Tibial artery (tissue), 4 donors: ENCODE measurements at regions not wholly inside any gene's neighbourhood (a gene's known extent, or its start where the extent isn't known, plus 50 kb on each side); places are given as distances from the start of the nearest gene placed in this dataset.
"Not testable (repeated sequence)": the region's sequence is repeated elsewhere in the genome, so short reads cannot be mapped to it uniquely, and the experiment has no call there.

Source experiments
- DNase-seq, 2 donors: peaks; one replicate each; pipeline ENCODE4 v3.0.0-alpha.2; 2019
- H3K27ac ChIP-seq, 2 donors: fragments of 200-600 bp; sonication (generic) in 1 of 2; 1 replicate in 1 of 2; 2 replicates in 1 of 2; pipeline ENCODE4 v1.5.1; 2018 to 2019; ENCODE audit warnings: mild to moderate bottlenecking in 1 of 2
- H3K27me3 ChIP-seq, 2 donors: fragments of 200-600 bp; sonication (generic) in 1 of 2; one replicate each; pipeline versions ENCODE4 v1.5.1 to v1.6.0; 2016 to 2019
- H3K36me3 ChIP-seq, 3 donors: fragments of 200-600 bp; sonication (generic) in 2 of 3; one replicate each; pipeline ENCODE4 v1.5.1; 2016 to 2019; ENCODE audit warnings: mild to moderate bottlenecking in 2 of 3
- H3K4me1 ChIP-seq, 4 donors: fragments of 200-600 bp; sonication (generic) in 2 of 4; 1 replicate in 3 of 4; 2 replicates in 1 of 4; pipeline ENCODE4 v1.5.1; 2016 to 2019
- H3K4me3 ChIP-seq, 2 donors: fragments of 200-600 bp; sonication (generic) in 1 of 2; 1 replicate in 1 of 2; 2 replicates in 1 of 2; pipeline ENCODE4 v1.5.1; 2018 to 2019; ENCODE audit warnings: mild to moderate bottlenecking in 2 of 2
- H3K9me3 ChIP-seq, 3 donors: fragments of 200-600 bp; sonication (generic) in 1 of 3; one replicate each; pipeline ENCODE4 v1.5.1; 2016 to 2019
- intact Hi-C: fragments of 100-400 bp; cut with DNase I; formaldehyde crosslinking; loops from one replicate; pipeline ENCODE4 v1.15.0; 2023; ENCODE audit warnings: low total_unique reads
- TF ChIP-seq, protein P1 (sequence below), 2 experiments: fragments of 200-600 bp in 1 of 2; fragments of 450-650 bp in 1 of 2; IDR thresholded peaks; one replicate each; pipeline ENCODE4 v1.5.1; 2017 to 2019; ENCODE audit warnings: antibody characterized with exemption in 2 of 2, mild to moderate bottlenecking in 1 of 2, moderate library complexity in 1 of 2

DNA sequence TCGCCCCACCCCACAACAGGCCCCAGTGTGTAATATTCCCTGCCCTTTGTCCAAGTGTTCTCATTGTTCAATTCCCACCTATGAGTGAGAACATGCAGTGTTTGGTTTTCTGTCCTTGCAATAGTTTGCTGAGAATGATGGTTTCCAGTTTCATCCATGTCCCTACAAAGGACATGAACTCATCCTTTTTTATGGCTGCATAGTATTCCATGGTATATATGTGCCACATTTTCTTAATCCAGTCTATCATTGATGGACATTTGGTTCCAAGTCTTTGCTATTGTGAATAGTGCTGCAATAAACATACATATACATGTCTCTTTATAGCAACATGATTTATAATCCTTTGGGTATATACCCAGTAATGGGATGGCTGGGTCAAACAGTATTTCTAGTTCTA, 132.7 kb downstream of the SNX10 start:
- H3K4me3 ChIP-seq, DNase-seq, H3K9me3 ChIP-seq, H3K27ac ChIP-seq, H3K27me3 ChIP-seq, H3K36me3 ChIP-seq, H3K4me1 ChIP-seq, intact Hi-C loops: not testable (repeated sequence)

DNA sequence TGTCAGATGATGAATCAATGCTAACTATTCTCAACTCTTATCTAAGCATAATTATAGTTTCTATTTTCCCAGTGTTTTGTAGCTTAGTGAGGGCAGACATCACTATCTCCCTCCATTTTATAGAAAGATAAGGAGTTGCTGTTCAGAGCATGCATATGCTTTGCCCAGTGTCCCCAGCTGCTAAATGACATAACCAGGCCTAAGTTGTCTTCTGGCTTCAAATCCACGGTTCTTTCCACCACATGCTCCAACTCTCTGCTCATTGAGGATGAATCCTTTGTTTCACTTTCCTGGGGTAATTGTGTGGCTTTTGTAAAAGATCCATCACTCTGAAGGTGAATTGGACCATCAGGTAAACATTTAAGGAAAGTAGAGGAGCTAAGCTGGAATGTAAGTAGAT, 134.0 kb downstream of the SNX10 start:
- DNase-seq, result no peak

DNA sequence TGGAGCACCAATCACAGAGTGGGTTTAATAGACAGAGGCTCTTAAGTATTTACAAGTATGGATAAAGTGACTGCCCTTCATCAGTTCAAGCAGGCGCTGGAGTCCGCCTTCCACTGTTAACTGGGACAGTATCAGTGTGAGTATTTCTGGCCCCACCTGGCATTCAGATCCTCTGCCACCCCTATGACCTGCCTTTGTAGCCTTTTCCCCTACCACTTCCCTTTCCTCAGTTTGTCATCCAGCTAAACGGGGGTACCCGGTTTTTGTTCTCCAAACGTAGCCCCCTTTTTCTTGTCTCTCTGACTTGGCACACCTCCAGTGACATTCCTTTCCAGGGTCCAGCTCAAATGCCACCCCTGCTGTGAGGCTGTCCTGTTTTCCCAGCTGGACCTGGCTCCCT, 134.4 kb downstream of the SNX10 start:
- DNase-seq, result no peak
- no peak overlapping the region for H3K27ac ChIP-seq
- TF ChIP-seq, protein P1, sequence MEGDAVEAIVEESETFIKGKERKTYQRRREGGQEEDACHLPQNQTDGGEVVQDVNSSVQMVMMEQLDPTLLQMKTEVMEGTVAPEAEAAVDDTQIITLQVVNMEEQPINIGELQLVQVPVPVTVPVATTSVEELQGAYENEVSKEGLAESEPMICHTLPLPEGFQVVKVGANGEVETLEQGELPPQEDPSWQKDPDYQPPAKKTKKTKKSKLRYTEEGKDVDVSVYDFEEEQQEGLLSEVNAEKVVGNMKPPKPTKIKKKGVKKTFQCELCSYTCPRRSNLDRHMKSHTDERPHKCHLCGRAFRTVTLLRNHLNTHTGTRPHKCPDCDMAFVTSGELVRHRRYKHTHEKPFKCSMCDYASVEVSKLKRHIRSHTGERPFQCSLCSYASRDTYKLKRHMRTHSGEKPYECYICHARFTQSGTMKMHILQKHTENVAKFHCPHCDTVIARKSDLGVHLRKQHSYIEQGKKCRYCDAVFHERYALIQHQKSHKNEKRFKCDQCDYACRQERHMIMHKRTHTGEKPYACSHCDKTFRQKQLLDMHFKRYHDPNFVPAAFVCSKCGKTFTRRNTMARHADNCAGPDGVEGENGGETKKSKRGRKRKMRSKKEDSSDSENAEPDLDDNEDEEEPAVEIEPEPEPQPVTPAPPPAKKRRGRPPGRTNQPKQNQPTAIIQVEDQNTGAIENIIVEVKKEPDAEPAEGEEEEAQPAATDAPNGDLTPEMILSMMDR (IDR thresholded peaks at IDR 0.05), result no peak

More for the DNA sequence above, 134.0 kb downstream of the SNX10 start:
- TF ChIP-seq, protein P1 (IDR thresholded peaks at IDR 0.05), result no peak
- Histone ChIP-seq H3K4me1 (no peaks in the 10 kb centered on the region), H3K36me3 (no peaks in the 10 kb centered on the region), H3K9me3 (no peaks in the 10 kb centered on the region), H3K27ac (no peak overlapping the region), H3K4me3 (no peak overlapping the region), H3K27me3 (no peaks in the 10 kb centered on the region)
- intact Hi-C loops, result no loop called here

DNA sequence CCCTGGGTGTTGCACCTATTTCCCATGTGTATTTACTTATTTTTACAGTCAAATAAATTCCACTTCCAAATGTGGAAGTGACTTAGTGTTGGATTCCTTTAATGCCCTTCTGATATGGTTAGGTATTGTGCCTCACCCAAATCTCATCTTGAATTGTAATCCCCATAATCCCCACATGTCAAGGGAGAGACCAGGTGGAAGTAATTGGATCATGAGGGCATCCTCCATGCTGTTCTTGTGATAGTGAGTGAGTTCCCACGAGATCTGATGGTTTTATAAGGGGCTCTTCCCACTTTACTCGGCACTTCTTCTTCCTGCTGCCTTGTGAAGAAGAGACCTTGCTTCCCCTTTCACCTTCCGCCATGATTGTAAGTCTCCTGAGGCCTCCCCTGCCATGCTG, 136.9 kb downstream of the SNX10 start:
- TF ChIP-seq, protein P1 (IDR thresholded peaks at IDR 0.05), result no peak
- Histone ChIP-seq H3K36me3 (no peaks in the 10 kb centered on the region), H3K27me3 (no peaks in the 10 kb centered on the region), H3K9me3 (no peaks in the 10 kb centered on the region), H3K4me1 (no peaks in the 10 kb centered on the region), H3K27ac (no peak overlapping the region), H3K4me3 (no peak overlapping the region)
- no peak for DNase-seq
- intact Hi-C loops, result no loop called here

More for the DNA sequence above, 134.4 kb downstream of the SNX10 start:
- Histone ChIP-seq H3K27me3 (no peaks in the 10 kb centered on the region), H3K4me3 (no peak overlapping the region), H3K4me1 (no peaks in the 10 kb centered on the region), H3K9me3 (no peaks in the 10 kb centered on the region), H3K36me3 (no peaks in the 10 kb centered on the region)
- intact Hi-C loops, result no loop called here

DNA sequence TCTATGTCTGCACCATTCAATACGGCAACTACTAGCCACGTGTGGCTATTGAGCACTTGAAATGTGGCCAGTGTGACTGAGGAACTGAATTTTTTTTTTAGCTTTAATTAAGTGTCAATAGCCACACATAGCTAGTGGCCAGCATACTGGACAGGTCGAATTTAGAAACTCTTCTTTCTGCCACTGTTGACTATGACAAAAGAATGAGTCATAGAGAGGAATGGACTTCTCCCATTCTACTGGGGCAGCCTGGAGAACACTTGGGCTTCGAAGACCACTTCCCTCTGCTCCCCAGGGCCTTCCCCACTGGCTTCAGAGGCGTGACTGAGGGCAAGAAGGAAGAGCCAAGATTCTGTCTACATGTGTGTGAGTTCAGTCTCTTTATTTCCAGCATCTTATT, 137.5 kb downstream of the SNX10 start:
- H3K36me3 ChIP-seq, result no peaks in the 10 kb centered on the region
- intact Hi-C loops, result no loop called here

DNA sequence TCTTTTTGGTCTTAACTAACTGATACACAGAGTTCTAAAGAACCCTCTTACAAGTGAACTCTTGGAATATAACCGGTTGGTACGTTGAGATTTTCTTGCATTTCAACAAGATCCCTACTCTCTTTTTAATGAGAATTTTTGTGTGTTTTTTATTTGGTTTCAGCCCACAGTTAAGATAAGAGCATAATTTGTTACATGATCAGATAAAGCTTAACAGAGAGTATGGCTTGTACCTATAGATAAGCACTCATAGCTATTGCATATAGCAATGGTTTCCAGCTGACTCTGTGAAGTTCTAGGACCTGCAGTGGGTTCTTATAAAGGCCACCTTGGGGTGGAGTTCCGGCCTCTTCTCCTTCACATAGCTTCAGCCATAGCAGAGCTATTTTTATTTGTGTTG, 143.3 kb downstream of the SNX10 start:
- Histone ChIP-seq H3K27me3 (no peaks in the 10 kb centered on the region), H3K4me1 (no peaks in the 10 kb centered on the region), H3K9me3 (no peaks in the 10 kb centered on the region), H3K36me3 (no peaks in the 10 kb centered on the region), H3K27ac (no peak overlapping the region), H3K4me3 (no peak overlapping the region)
- no peak for DNase-seq
- TF ChIP-seq, protein P1 (IDR thresholded peaks at IDR 0.05), result no peak
- intact Hi-C loops, result no loop called here

More for the DNA sequence above, 137.5 kb downstream of the SNX10 start:
- Histone ChIP-seq H3K27ac (no peak overlapping the region), H3K27me3 (no peaks in the 10 kb centered on the region), H3K4me1 (no peaks in the 10 kb centered on the region), H3K9me3 (no peaks in the 10 kb centered on the region), H3K4me3 (no peak overlapping the region)
- DNase-seq, result no peak
- TF ChIP-seq, protein P1 (IDR thresholded peaks at IDR 0.05), result no peak
